ENCODE measurements at regions not wholly inside any gene's neighbourhood (a gene's known extent, or its start where the extent isn't known, plus 50 kb on each side); places are given as distances from the start of the nearest gene placed in this dataset.

DNA sequence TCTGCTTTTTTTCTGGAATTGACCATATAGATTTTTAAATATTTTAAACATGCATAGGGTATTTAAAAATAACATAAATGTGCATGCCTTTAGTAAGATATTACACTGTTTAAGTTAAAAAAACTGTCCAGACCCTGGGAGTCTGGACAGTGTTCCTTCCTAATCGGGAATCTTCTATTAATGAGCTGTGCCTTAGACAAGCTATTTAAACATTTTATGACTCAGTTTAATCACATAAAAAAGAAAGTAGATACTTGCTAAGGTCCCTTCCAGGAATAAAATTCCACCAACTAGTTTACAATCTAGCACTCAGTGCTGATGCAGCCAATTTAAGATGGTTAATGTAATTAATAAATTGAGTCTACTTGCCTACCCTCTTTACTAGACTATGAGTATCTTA lies 140.4 kb upstream of the DPH6 start:
- DNase-seq (ENCODE audit: low read depth): no peak
- Histone ChIP-seq H3K4me3 (ENCODE audit: low read depth, low read length) (no peak overlapping the region), H3K36me3 (ENCODE audit: control insufficient read depth, insufficient read depth, low read length) (no peaks in the 10 kb centered on the region), H3K27me3 (ENCODE audit: control insufficient read depth, insufficient read depth, low read length) (no peaks in the 10 kb centered on the region)
- TF ChIP-seq, protein P1, sequence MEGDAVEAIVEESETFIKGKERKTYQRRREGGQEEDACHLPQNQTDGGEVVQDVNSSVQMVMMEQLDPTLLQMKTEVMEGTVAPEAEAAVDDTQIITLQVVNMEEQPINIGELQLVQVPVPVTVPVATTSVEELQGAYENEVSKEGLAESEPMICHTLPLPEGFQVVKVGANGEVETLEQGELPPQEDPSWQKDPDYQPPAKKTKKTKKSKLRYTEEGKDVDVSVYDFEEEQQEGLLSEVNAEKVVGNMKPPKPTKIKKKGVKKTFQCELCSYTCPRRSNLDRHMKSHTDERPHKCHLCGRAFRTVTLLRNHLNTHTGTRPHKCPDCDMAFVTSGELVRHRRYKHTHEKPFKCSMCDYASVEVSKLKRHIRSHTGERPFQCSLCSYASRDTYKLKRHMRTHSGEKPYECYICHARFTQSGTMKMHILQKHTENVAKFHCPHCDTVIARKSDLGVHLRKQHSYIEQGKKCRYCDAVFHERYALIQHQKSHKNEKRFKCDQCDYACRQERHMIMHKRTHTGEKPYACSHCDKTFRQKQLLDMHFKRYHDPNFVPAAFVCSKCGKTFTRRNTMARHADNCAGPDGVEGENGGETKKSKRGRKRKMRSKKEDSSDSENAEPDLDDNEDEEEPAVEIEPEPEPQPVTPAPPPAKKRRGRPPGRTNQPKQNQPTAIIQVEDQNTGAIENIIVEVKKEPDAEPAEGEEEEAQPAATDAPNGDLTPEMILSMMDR (IDR thresholded peaks at IDR 0.05; ENCODE audit: insufficient read depth, low read length, poor library complexity, severe bottlenecking): no peak

DNA sequence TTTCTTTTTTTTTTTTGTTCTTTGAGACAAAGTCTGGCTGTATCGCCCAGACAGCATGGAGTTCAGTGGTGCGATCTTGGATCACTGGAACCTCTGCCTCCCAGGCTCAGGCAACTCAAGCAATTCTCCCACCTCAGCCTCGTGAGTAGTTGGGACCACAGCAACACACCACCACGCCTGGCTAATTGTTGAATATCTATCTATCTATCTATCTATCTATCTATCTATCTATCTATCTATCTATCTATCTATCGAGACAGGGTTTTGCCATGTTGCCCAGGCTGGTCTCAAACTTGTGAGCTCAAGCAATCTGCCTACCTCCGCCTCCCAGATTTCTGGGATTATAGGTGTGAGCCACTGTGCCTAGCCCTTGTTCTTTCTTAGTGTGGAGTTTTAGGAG lies 143.3 kb upstream of the DPH6 start:
- Histone ChIP-seq H3K36me3 (ENCODE audit: control insufficient read depth, insufficient read depth, low read length) (no peaks in the 10 kb centered on the region), H3K27me3 (ENCODE audit: control insufficient read depth, insufficient read depth, low read length) (no peaks in the 10 kb centered on the region), H3K4me3 (ENCODE audit: low read depth, low read length) (no peak overlapping the region)
- TF ChIP-seq, protein P1 (IDR thresholded peaks at IDR 0.05; ENCODE audit: insufficient read depth, low read length, poor library complexity, severe bottlenecking): no peak
- DNase-seq (ENCODE audit: low read depth): no peak

DNA sequence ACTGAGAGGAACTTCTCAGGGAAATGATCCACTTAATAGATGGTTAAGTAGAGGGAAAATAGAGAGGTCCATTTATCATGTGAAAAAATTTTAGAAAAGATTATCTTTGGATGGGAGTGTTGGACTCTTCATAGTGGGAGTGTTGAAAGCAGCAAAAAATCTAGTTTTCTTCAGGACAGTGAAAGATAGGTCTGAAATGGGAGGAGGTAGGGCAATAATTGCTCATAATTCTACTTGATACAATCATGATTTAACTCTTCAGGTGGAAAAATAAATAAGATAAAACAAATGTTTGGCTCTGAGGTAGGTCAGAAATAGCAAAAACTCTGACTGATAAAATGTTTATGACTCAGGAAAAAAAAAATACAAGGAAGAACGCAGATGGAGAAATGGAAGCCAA lies 144.1 kb upstream of the DPH6 start:
- DNase-seq (ENCODE audit: low read depth): no peak
- H3K36me3 ChIP-seq (ENCODE audit: control insufficient read depth, insufficient read depth, low read length): no peaks in the 10 kb centered on the region
- no peak overlapping the region for H3K4me3 ChIP-seq (ENCODE audit: low read depth, low read length)
- TF ChIP-seq, protein P1 (IDR thresholded peaks at IDR 0.05; ENCODE audit: insufficient read depth, low read length, poor library complexity, severe bottlenecking): no peak
- H3K27me3 ChIP-seq (ENCODE audit: control insufficient read depth, insufficient read depth, low read length): no peaks in the 10 kb centered on the region

GRCh38 chr15:35690698-35691116 lies 144.7 kb upstream of the DPH6 start:
- TF ChIP-seq, protein P1 (IDR thresholded peaks at IDR 0.05; ENCODE audit: insufficient read depth, low read length, poor library complexity, severe bottlenecking): no peak
- Histone ChIP-seq H3K27me3 (ENCODE audit: control insufficient read depth, insufficient read depth, low read length) (no peaks in the 10 kb centered on the region), H3K36me3 (ENCODE audit: control insufficient read depth, insufficient read depth, low read length) (no peaks in the 10 kb centered on the region), H3K4me3 (ENCODE audit: low read depth, low read length) (no peak overlapping the region)
- peak; percentile 64 for DNase-seq (ENCODE audit: low read depth)

DNA sequence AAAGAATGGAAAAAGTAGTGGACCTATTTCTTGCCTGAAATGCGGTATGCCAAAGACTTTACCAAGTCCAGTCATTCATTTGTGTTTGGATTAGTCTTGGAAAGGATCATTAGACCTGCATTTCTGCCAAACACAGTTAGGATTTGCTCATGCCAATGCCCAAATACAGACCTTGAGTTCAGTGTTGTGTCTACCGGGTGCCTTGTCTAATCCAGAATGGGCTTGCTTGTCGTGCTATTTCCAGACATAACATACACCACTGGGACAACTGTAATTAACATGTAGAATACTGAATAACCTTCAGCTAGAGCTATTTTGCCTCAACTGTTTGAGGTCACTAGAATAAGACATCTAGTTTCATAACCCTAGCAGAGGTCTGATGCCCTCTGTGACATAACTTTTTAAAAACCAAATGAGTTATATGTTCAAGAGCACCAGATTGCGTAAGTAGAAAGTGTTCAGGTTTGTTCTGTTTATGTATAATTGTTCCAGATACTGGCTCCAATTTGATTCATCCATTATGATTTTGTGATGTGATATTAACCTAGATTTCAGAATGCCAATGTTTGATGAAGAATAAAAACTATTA lies 145.3 kb upstream of the DPH6 start:
- no peaks in the 10 kb centered on the region for H3K36me3 ChIP-seq (ENCODE audit: control insufficient read depth, insufficient read depth, low read length)
- TF ChIP-seq, protein P1 (IDR thresholded peaks at IDR 0.05; ENCODE audit: insufficient read depth, low read length, poor library complexity, severe bottlenecking): no peak
- DNase-seq (ENCODE audit: low read depth): no peak

More for the DNA sequence above, 145.3 kb upstream of the DPH6 start:
- H3K4me3 ChIP-seq (ENCODE audit: low read depth, low read length): no peak overlapping the region
- H3K27me3 ChIP-seq (ENCODE audit: control insufficient read depth, insufficient read depth, low read length): no peaks in the 10 kb centered on the region
